ENCODE measurements at regions not wholly inside any gene's neighbourhood (a gene's known extent, or its start where the extent isn't known, plus 50 kb on each side); places are given as distances from the start of the nearest gene placed in this dataset.
"Not testable (repeated sequence)": the region's sequence is repeated elsewhere in the genome, so short reads cannot be mapped to it uniquely, and the experiment has no call there.

GRCh38 chr3:153919773-153920172 is 201.4 kb upstream of the ARHGEF26 start:
- DNase-seq = no peak
- ATAC-seq = no peak

DNA sequence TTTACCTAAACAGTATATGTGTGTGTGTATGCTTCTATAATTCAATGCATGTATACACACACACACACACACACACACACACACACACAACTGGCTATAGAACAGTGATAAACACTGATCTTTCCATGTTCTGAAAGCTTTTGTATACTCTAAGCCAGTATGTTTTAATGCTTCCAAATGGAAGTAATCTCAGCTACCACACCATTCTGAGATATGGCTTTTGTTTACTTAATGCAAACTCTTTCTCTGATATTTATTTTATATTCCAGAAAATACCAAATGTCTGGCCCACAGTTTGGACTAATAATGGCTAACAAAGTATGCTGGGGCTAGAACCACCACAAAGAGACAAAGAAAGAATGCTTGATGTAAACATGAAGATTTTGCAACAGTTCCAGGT is 199.4 kb upstream of the ARHGEF26 start:
- ATAC-seq (no peak), DNase-seq (no peak)

DNA sequence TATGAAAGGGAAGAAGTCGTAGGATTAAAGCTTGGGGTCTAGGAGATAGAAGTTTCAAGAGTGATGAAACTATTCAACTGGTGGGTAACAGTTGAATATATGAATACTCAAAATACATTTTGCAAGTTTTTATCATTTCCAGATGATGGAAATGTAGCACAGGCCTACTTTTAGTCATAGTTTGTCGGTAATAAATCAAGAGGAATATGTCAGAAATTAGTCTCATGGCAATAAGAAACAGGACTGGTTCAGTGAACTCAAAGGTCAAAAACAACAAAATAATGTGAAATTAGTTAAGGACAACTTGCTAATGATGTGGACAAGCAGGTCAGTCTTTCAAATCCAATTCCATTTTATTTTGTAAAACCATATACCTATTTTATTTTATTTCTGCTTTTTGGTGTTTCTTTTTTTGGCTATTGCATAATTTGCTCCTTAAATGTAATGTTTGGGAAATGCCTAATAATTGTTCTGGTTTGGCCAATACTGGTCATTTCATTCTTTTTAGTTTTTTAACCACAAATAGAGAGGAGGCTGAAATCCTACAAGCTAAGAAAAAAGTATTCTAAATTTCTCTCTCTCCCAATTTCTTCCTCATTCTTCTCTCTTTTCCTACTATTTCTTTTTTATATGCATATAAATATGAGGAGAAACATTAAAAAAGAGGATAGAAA is 195.2 kb upstream of the ARHGEF26 start:
- ATAC-seq = no peak

GRCh38 chr3:153927107-153927506 is 194.1 kb upstream of the ARHGEF26 start:
- DNase-seq (no peak), ATAC-seq (no peak)

More for the DNA sequence above, 195.2 kb upstream of the ARHGEF26 start:
- DNase-seq = no peak

GRCh38 chr3:153928851-153929250 is 192.3 kb upstream of the ARHGEF26 start:
- ATAC-seq = no peak

DNA sequence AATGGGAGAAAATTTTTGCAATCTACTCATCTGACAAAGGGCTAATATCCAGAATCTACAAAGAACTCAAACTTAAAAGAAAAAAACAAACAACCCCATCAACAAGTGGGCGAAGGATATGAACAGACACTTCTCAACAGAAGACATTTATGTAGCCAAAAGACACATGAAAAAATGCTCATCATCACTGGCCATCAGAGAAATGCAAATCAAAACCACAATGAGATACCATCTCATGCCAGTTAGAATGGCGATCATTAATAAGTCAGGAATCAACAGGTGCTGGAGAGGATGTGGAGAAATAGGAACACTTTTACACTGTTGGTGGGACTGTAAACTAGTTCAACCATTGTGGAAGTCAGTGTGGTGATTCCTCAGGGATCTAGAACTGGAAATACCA is 187.7 kb upstream of the ARHGEF26 start:
- ATAC-seq, DNase-seq: not testable (repeated sequence)

More at GRCh38 chr3:153928851-153929250, 192.3 kb upstream of the ARHGEF26 start:
- DNase-seq = no peak

- DNase-seq (no peak), ATAC-seq (no peak)
Measured at GRCh38 chr3:153944084-153944483, 177.1 kb upstream of the ARHGEF26 start.

DNA sequence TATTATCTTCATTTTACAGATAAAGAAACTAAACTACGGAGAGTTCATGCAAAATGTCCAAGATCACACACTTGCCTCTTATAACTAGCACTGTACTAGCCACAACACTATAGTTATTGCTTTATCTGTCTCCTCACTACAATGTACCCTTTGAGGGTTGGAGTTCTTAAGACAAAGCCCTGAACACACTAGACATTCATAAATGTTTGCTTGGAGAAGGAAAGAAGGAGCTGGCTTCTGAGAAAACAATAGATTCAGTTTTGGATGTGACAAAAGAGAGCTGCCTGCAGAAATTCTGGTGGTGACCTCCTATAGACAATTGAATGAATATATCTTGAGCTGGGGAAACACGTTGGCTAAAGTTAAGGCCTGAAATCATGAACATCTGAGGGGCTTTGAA is 169.9 kb upstream of the ARHGEF26 start:
- DNase-seq (no peak), ATAC-seq (no peak)

GRCh38 chr3:153952091-153952490 is 169.1 kb upstream of the ARHGEF26 start:
- no peak for DNase-seq
- ATAC-seq = no peak

GRCh38 chr3:153956613-153957012 is 164.6 kb upstream of the ARHGEF26 start:
- ATAC-seq (no peak), DNase-seq (no peak)

DNA sequence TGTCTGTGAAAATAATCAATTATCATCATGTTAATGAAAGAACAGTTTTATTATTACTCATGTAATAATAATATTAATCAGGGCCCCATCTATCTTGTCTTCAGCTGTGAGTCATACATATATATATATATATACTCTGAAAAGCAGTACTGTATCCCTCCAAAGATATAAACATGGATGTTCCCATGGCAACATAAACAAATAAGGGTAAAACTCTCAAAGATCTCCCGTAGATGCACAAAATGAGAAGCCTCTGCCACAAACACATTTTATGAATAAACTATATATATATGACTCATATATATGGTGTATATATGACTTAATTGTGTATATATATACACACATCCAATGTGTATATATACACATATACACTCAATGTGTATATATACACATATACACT is 163.8 kb upstream of the ARHGEF26 start:
- DNase-seq (no peak), ATAC-seq (no peak)

- no peak for ATAC-seq
- no peak for DNase-seq
Measured at GRCh38 chr3:153958635-153959595, 162.3 kb upstream of the ARHGEF26 start.

DNA sequence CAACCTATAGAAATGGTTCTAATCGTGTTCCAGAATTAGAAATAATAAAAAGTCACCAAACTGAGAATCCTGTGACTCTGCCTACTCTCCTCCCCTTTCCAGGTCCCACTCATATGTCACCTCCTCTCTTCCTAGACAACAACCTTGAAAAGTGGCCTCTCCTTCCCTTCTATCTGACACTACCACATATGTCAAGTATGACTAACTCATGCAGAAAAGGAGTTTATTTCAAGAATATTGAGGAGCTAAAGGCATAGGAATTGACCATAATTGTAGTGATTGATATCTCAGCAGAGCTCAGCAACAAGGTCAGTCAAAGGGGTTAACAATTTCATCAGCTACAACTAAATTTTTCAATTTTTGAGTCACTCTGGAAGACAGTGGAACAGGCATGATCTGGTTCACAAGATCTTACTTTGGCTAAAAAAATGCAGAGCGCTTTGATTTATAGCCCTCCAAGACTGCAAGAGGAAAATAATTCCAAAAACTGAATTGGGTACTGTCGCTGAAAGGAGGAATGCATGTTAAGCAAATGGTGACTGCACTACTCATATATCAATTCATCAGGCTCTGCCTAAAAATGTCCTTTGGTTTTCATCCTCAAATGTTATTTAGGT is 160.6 kb upstream of the ARHGEF26 start:
- no peak for DNase-seq
- ATAC-seq = no peak

DNA sequence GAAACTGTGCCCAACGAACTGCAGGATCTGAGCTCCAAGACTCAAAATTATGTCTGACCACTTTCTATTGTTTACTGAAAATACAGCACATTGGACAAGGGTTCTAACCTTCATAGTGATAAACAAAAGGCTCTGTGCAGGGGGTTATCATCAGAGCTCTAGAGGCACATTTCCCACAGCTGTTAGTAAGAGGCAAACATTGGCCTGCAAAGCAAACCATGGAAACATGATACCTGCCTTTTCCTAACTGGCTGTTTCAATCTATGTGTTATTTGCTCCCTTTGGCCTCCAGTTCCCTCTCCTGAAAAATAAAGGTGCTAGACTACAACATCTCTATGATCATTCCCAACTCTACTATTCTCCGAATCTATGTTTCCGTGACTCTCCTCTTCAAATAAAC is 159.7 kb upstream of the ARHGEF26 start:
- no peak for ATAC-seq
- no peak for DNase-seq

DNA sequence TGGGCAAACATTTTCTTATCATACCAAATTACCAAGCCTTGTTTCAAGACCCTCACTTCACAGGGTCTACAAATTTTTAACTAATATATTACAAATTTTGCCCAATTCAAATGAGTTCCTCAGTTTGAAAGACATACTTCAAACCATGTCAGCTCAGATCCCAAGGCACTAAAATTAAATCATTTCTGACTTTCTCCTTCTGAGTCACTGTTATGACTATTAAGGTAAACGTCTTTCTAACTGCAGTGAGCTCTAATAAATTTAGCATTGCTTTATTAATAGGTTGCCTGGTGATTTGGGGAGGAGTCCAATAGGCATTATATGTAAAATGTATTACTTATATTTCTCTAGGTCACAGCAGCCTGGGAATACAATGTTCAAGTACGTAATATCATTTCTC is 158.2 kb upstream of the ARHGEF26 start:
- no peak for ATAC-seq
- DNase-seq = no peak

DNA sequence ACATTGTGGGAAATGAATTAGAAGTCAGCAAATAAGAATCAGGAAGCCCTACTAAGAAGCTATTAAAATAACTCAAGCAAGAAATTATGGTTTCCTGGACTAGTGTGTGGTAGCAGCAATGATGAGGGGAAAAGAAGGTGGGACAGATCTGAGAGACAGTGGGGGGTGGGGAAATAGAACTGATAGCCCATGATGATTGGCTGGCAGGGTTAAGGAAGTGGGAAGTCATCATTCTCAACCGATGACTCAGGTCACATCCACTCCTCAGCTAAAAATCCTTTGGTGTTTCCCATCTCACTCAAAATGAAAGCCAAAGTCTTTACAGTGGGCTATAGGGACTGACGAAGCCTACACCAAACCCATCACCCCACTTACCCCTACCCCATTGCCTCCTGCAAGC is 153.9 kb upstream of the ARHGEF26 start:
- no peak for DNase-seq
- no peak for ATAC-seq

- ATAC-seq (no peak), DNase-seq (no peak)
Measured at GRCh38 chr3:153970047-153970446, 151.1 kb upstream of the ARHGEF26 start.

- DNase-seq (no peak), ATAC-seq (no peak)
Measured at GRCh38 chr3:153970741-153971347, 150.3 kb upstream of the ARHGEF26 start.

- DNase-seq (no peak), ATAC-seq (no peak)
Measured at GRCh38 chr3:153972862-153973261, 148.3 kb upstream of the ARHGEF26 start.

- no peak for DNase-seq
- ATAC-seq = no peak
Measured at GRCh38 chr3:153973722-153974265, 147.4 kb upstream of the ARHGEF26 start.

GRCh38 chr3:153974614-153975013 is 146.6 kb upstream of the ARHGEF26 start:
- no peak for DNase-seq
- no peak for ATAC-seq

DNA sequence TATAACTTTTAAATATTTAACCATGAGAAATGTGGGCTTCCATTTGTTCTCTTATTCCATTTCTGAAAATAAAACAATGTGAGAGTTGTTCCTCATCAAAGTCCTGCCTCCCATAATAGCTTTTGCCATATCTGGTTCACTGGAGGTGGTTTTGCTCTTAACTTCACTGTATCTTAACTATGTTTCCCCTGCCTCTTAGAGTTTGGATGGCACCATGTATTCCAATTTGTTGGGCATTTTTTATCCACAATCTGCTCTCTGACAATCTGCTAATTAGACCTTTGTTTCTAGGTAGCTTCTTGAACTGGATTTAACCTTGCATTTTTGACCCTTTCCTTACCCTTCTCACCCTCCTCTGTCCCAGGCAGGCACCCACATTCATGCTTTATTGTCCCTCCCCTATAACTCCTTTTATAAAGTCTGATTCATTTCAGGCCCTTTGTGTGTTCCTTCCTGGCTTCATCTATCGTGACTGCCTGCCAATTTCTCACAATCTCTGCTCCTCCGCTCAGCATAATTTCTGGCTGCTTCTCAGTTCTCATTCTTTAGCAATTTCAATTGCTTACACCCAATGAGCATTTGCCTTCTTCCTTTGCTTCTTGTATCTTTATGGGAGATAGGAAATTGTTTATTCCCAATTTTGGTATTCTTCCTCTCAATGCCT is 144.2 kb upstream of the ARHGEF26 start:
- ATAC-seq (no peak), DNase-seq (no peak)

Measured in stimulated activated naive CD8-positive, alpha-beta T cell treated with anti-CD3 and anti-CD28 coated beads, Interleukin-15, Interleukin-2, amounts not matched to agents 100 U/mL and 50 U/mL, for 24 hours (primary cell).